GM21737 (cell line): ENCODE measurements at regions not wholly inside any gene's neighbourhood (a gene's known extent, or its start where the extent isn't known, plus 50 kb on each side); places are given as distances from the start of the nearest gene placed in this dataset.
"Not testable (repeated sequence)": the region's sequence is repeated elsewhere in the genome, so short reads cannot be mapped to it uniquely, and the experiment has no call there.

Source experiments
- ATAC-seq: cut with Tn5 transposase; IDR thresholded peaks from one replicate; pipeline ENCODE4 v1.9.1; 2021; ENCODE audit warnings: mild to moderate bottlenecking, moderate library complexity; ENCODE audit not compliant: unreplicated experiment

DNA sequence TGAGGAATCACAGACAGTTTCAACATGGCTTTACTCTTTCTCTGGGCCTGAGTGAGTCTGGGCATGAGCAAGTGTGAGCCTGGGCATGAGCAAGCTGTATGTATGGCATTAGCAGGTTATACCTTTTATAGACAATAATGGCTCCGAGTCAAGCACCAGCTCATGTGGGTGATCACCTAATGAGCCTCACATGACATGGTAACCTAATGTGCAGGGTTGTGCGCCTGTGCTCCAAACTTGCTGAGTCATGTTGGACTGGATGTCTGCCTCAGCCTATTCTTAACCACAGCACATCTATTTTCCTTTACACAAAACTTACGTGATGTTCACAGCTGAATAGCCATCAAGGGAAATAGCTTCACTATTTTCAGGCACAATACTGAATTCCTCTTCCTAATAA, 236.2 kb upstream of the NRIP1 start:
- no peak for ATAC-seq

DNA sequence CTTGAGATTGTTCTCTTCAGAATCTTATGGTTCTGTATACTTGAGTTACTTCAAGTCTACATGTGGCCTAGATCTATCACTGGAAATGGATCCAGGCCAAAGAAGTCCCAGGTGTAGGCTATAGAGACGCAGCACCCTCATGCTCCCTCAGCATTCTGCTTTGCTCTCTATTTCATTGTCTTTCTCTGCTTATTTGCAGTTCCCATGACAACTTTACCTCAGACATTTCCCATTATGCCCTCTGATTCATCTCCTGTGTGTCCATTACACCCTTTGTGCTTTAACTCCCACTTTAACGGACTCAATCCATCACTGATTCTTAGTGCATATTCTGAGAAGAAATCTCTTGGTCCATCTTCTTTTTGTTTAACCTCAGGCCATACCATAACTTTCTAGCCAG, 236.9 kb upstream of the NRIP1 start:
- no peak for ATAC-seq

DNA sequence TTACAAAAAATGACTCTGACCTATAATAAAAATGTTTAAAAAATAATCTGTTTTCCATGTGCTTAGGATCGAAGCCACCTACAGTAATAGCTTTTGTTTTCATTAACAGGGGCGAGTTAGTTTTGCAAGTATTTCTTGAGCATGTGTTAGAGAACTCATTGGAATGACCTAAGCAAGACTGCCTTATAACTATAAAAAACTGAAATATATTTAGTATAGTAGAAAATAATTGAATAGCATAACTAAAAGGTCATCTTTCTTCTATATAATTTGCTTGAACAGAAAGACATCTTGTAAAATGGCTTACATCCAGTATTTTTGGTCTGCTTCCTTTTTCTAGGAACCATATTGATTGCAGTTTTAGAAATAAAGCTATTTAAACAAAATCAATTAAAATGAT, 241.5 kb upstream of the NRIP1 start:
- no peak for ATAC-seq

DNA sequence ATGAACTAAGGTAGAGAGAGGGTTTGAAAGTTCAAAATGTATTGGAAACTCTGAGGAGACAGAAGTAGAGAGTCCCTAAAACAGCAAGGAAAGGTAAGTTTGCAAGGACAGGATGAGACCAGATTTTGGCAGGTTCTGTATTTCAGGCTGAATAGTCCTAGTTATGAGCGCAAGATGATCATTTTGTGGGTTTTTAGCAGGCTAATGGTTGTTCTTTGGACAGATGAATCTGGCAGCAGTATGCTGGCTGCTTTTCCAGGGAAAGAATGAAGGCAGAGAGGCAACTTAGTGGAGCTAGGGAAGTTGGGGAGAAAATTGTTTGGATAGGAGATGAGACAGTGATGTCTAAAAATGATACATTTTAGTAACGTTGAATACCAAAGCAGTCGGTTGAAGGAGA, 243.5 kb upstream of the NRIP1 start:
- no peak for ATAC-seq

DNA sequence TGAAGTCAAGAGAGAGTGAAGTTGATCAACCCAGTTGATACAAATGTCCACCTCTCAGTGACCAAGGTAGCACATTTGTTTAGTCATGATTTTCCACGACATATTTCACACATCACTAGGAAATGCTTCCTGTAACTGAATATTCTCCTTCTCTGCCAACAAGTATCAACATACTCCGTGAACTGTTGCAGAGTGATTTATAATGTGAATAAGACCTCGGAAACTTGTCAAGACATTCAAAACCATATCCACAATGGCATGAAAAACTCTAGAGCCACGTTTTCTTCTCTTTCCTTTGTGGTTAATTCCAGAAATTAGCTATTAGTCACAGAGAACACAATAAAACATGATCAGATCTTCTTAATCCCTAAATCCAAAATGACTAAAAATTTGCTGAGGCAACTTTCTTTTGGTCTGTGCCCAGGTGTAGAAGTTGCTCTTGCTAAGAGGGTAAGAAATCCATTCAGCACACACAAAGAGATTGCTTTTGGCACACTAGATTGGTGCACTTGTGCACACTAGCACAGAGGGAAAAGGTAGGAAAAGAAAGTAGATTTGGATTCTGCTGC, 244.3 kb upstream of the NRIP1 start:
- no peak for ATAC-seq

DNA sequence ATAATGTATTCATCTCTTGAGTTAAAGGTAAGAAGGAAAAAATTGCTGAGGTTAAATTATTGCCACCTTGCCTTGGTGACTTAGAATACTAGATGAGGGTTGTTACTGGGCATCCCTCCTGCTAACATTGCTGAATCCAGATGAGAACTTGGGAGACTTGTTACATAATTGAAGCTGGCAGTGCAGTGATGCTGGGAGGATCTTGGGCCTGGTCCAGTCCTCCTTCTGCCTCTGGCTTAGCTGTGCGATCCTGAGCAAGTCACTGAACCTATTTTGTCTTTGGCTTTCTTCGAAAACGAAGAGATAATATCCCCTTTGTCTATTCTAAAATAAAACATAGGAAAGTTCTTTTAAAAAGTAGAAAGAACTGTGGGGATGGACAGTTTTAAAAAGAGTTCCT, 244.9 kb upstream of the NRIP1 start:
- no peak for ATAC-seq

DNA sequence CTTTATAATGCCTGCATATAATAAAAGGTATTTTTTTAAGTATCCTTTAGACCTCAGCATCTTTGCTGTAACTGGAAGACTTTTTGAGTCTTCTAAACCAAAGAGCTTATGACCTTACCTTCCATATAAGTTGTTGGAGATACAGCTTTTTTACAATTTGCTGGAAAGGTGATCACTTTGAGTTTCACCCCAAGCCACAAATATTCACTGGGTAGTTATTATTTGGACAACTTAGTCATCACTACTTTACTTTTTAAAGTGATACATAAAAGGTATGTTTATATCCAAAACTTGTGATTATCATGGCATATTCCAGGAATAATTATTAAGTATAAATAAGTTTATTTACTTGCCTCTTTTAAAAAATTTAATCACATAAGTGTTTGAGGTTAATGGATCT, 246.7 kb upstream of the NRIP1 start:
- no peak for ATAC-seq

DNA sequence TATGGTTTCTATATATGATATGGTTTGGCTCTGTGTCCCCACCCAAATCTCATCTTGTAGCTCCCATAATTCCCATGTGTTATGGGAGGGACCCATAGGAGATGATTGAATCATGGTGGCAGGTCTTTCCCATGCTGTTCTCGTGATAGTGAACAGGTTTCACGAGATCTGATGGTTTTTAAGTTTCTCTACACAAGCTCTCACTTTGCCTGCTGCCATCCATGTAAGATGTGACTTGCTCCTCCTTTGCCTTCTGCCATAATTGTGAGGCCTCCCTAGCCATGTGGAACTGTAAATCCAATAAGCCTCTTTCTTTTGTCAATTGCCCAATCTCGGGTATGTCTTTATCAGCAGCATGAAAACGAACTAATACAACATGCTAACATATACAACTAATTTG, 252.2 kb upstream of the NRIP1 start:
- not testable (repeated sequence) for ATAC-seq

DNA sequence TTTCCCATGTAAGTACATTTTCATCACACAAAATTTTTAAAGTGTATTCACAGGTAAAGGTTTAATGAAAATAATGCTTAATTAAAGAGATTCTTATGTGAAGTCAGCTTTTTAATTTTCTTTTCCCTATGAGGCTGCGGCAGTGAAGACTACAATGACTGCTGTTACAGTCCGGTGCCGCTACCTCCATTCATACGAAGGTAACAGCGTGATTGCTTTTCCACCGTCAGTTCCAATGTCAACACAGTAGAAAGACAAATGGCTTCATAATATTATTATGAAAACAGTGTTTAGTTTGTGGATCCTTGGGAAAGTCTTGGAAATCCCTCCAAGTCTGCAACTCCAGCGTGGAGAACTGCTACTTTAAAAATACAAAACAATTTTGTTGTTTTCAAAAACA, 254.9 kb upstream of the NRIP1 start:
- ATAC-seq: no peak

DNA sequence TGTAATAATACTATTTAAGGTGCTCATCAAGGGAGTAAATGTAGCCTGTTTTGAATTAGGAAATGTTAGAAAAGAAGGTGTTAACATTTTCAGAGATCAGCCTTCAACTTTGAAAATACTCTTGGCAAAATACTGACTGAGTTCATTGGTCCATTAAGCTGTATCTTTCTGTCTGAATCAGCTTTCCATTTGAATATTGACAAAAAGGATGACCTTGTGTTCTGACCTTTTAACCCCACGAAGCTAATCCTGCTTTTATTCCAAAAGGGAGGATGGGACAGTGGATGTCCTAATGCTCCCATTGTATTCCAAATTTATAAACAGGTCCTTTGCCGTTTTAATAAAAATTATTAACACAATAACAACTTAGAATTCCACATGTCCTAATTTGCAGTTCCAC, 259.7 kb upstream of the NRIP1 start:
- ATAC-seq: no peak

DNA sequence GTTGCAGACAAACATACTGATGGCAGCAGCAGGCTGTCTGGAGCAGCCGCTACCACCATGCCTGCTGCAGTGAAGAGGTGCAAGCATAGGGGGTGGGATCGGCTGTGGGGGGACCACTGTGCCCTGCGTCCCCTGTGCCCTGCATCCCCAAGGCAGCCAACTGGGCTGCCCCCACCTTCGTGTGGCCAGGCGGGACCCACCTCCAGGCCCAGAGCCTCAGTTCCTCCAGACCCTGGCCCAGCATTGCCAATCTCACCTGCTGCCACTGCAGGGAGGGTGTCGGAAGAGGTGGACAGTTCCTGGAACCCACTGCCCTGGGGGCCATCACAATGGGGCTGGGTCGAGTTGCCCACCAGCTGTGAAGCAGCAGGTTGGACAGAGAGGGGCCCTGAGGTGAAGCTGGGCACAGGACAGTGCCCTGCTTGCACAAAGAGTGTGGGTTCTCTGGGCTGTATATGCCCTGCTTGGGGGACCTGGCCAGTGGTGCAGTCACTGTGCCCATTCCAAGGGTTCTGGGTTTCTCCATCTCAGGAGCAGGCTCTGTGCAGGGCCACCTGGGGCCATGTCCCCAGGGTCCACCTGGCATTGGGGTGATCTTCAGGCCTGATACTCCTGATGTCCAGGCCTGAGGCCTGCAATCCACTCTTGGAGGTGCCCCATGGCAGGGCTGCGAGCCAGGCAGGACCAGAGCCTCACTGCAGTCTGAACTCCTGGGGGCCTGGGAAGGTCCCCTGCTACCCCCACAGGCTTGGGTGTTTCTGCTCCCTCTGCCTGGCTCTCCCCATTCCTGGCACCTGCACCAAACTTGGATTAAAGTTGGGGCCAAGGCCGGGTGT, 261.4 kb upstream of the NRIP1 start:
- ATAC-seq: no peak

DNA sequence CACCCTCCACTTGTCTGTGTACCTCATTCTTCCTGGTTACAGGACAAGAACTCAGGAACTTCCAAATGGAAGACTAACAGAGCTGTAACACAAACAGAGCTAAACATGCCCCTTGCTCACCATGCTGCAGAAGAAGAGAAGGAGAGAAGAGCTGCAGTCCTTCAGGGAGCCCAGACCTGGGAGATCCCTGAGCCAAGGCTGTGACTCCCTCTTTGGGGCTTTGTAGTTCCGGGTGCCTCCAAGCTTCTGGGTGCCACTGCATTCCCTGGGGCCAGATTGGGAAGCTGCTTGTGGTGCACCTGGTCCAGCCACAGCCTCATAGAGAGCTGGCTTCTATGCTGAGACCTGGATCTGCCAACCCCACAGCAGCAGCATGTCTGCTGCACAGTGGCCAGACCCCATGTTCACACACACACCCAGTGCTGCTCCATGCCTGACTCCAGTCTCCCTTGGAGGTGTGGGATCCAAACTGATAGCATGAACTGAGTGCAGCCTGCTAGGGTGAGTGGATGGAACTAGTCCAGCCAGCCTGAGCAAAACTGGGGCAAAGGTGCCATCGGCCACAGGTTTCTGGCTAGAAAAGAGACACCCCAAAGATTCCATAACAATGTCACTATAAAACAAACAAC, 263.0 kb upstream of the NRIP1 start:
- no peak for ATAC-seq

DNA sequence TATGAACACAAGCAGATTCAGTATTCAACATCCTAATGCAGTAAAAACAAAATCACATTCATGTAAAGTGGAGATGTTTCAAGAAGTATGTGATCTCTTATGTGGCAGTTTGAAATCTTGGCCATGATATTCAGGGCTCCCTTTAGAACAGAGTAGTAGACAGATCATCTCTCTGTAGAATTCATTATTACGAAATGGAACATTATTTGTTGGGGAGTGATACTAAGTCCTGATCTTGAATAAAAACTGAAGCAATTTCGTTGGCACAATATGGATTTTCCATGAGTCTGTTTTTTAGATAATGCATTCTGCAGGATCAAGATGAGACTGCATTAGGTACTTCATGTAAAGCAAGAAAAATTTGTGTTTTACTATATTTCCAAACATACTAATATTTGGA, 264.4 kb upstream of the NRIP1 start:
- no peak for ATAC-seq

DNA sequence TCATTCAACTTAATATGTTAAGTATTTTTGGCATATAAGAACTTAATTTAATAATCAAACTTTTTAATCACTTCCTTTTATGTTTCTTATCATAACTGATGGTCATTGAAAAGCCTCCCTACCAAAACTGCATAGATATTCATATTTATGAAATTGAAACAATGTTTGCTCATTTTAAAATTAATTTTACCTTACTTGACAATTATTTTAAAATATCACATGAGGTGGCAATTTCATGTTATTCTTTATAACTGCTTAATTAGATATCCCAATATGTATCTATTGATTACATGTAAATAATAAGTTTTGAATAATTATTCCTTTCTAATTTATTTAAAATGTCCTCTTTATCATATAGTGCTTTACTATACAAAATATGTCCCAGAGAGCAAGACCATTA, 266.1 kb upstream of the NRIP1 start:
- no peak for ATAC-seq

DNA sequence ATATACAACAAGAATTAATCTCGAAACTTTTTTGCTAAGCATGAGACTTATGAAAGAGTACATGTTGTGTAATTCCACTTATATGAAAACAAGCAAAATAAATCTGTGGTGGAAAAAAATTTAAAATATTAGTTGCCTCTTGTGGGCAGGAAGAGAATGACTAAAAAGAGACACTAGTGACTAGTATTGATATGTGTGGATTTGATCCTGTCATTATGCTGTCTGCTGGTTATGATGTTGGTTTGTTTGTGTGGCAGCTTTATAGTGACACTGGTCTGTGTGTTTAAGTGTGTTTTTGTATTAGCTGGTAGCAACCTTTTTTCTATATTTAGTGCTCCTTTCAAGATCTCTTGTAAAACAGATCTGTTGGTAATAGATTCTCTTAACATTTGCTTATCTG, 267.8 kb upstream of the NRIP1 start:
- ATAC-seq: no peak

DNA sequence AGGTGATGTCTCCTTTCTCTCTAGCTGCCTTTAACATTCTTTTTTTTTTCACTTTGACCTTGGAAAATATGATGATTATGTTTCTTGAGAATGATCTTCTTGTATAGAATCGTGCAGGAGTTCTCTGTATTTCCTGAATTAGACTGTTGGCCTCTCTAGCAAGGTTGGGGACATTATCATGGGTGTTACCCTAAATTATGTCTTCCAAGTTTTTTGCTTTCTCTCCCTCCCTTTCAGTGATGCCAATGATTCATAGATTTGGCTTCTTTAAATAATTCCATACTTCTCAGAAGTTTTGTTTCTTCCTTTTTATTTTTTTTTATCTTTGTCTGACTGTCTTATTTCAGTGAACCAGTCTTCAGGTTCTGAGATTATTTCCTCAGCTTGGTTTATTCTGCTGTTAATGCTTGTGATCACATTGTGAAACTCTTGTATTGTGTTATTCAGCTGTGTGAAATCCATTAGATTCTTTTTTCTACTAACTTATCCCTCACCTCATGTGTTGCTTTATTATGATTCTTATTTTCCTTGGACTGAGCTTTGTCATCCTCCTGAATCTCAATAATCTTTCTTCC, 268.4 kb upstream of the NRIP1 start:
- ATAC-seq: no peak

DNA sequence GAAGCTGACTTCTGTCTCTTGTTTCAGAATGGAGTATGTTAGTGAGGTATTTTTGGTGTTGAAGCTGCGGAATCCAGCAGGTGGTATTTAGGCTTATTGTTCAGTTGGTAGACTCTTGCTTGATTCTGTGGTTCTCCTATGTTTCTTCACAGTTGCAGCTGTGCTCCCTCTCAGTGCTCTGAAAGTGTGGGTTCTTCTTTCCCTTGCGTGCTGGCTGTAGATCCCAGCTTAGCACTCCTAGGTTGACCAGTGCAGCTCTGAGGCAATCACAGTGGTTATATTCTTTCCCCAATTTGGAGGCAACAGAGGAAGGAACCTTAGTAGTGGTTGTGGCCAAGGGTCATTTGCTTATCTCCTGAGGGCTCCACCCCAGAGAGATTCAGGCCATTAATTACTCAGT, 269.2 kb upstream of the NRIP1 start:
- ATAC-seq: no peak

DNA sequence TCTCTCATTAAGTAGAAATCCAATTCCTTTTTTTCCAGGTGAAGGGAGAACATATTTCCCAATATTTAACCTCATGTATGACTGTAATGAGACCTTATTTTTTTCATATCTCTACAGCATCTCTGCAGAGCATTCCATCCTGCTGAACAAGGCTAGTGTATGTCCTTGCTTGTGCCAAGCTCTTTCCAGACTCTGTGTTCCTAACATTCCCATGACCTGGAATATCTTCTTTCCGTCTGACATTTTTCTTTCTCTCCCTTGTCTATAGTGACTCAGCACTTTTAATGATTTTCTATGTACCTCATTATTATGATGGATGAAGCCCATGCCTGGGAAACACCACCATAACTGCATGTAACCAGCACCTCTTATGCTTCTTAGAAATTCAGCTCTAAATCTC, 278.3 kb upstream of the NRIP1 start:
- ATAC-seq: no peak

DNA sequence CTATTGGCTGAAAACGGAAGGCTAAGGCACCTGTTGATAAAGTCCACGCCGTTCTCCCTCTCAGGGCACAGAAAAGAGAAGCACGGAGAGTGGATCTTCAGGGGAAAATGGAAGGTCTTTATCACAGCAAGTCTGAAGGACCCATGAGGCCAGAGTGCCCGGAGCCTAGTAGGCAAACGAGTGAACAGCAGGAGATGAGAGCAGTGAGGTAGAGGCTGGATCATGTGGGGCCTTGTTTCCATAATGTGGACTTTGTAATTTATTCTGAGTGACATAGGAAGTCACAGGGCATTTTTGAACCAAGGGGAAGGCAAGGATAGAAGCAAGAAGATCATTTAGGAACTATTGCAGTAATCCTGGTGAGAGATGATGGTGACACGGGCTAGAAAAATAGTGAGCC, 287.2 kb upstream of the NRIP1 start:
- ATAC-seq: no peak

DNA sequence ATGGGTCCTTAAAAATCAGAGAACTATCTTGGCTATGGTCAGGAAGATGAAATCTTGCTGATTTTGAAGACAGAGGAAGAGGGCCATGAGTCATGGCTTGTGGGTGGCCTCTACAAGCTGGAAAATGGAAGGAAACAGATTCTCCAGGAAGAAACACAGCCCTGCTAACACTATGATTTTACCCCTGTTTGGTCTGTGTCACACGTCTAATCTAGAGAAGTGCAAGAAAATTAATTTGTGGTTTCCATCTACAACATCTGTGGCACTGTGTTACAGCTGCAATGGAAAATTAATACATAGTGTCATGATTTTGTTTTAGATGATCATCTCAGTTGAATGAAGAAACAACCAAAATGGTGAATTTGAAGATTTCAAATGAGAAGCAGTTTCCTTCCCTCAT, 288.7 kb upstream of the NRIP1 start:
- no peak for ATAC-seq

DNA sequence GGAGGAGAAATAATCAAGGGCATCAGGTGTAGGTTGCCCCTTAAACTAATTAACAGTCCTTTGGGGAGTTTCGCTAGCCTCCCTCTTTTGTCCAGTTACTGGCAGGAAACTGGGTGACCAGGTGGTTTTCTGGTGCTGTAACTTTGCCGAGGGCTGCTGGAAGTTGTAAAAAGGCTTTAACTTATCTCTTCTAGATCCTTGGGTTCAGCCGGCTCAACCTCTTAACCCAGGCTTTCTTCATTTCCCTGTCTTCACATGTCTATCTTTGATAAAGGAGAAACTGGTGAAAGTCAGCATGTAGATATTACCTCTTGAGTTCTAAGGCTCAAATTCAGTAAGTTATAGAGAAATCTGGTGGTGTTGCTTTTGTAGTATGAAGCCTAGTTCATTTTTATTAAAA, 289.7 kb upstream of the NRIP1 start:
- no peak for ATAC-seq

DNA sequence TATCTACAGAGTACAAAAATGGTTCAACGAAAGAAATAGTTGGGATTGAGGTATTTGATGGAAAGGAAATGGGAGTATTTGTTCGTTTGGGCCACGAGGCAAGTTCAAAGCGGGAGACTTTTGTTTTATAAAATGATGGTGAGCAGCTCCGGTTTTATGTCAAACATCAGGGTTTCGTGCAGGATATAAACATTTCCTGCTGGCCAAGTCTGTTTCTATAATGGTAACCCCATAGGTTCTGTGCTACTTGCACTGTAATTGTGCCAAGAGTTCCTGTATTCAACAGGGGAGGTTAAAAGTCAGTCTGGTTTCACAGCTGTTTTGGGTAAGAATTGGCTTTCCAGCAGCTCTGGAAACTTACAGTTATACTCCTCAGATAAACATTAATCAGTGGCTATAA, 290.3 kb upstream of the NRIP1 start:
- no peak for ATAC-seq
